ENCODE measurements at regions not wholly inside any gene's neighbourhood (a gene's known extent, or its start where the extent isn't known, plus 50 kb on each side); places are given as distances from the start of the nearest gene placed in this dataset.

DNA sequence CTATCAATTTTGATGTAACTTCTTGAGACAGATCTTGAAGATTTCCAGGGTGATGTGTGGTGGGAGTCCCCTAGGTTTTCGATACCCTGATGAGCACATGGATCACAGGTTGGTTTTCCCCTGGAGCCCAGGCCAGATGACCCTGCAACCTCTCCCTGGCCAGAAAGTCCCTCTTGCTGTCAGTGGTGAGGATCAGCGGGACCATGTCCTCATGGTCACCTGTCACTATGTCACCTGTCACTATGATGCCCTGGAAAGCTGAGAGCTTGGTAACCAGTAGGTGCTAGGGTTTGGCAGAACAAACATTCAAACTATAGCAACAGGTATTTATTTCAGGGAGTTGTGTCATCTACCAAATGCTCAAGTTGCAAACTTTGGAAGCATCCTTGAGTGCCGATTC, 197.9 kb downstream of the ARHGAP12 start:
- TF ChIP-seq, protein P1, sequence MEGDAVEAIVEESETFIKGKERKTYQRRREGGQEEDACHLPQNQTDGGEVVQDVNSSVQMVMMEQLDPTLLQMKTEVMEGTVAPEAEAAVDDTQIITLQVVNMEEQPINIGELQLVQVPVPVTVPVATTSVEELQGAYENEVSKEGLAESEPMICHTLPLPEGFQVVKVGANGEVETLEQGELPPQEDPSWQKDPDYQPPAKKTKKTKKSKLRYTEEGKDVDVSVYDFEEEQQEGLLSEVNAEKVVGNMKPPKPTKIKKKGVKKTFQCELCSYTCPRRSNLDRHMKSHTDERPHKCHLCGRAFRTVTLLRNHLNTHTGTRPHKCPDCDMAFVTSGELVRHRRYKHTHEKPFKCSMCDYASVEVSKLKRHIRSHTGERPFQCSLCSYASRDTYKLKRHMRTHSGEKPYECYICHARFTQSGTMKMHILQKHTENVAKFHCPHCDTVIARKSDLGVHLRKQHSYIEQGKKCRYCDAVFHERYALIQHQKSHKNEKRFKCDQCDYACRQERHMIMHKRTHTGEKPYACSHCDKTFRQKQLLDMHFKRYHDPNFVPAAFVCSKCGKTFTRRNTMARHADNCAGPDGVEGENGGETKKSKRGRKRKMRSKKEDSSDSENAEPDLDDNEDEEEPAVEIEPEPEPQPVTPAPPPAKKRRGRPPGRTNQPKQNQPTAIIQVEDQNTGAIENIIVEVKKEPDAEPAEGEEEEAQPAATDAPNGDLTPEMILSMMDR (IDR thresholded peaks at IDR 0.05; ENCODE audit: insufficient read depth, low read depth, low read length): no peak
- no peak for TF ChIP-seq EZH2 (IDR thresholded peaks at IDR 0.05; ENCODE audit: insufficient read depth, low read length)

All from astrocyte (in vitro differentiated cells and primary cell).